MM.1S (cell line): ENCODE measurements at regions not wholly inside any gene's neighbourhood (a gene's known extent, or its start where the extent isn't known, plus 50 kb on each side); places are given as distances from the start of the nearest gene placed in this dataset.

Source experiments
- DNase-seq: peaks from one replicate; pipeline ENCODE4 v3.0.0-alpha.2; 2015
- H2AFZ ChIP-seq: fragments of 300-600 bp; sonication (generic); 2 replicates; pipeline ENCODE4 v1.6.0; 2016; ENCODE audit warnings: antibody characterized with exemption, low read length
- H3F3A ChIP-seq: fragments of 300-600 bp; sonication (generic); 2 replicates; pipeline ENCODE4 v1.6.1; 2016; ENCODE audit warnings: mild to moderate bottlenecking, antibody characterized with exemption, low read length, moderate library complexity, mixed read lengths; ENCODE audit not compliant: insufficient read depth
- H3K27ac ChIP-seq: fragments of 300-600 bp; sonication (generic); 2 replicates; pipeline ENCODE4 v1.5.1; 2016; ENCODE audit warnings: mild to moderate bottlenecking, low read length
- H3K27me3 ChIP-seq: fragments of 300-600 bp; sonication (generic); replicated peaks from 2 replicates; pipeline ENCODE4 v1.6.0; 2016; ENCODE audit warnings: low read length; ENCODE audit not compliant: insufficient read depth
- H3K36me3 ChIP-seq: fragments of 300-600 bp; sonication (generic); replicated peaks from 2 replicates; pipeline ENCODE4 v1.6.1; 2016; ENCODE audit warnings: mild to moderate bottlenecking, low read length, mixed read lengths; ENCODE audit not compliant: insufficient read depth
- H3K4me1 ChIP-seq: fragments of 300-600 bp; sonication (generic); 2 replicates; pipeline ENCODE4 v1.6.1; 2016; ENCODE audit warnings: low read length, mixed read lengths
- H3K4me2 ChIP-seq: fragments of 300-600 bp; sonication (generic); 2 replicates; pipeline ENCODE4 v1.6.0; 2016; ENCODE audit warnings: low read depth, low read length
- H3K4me3 ChIP-seq: fragments of 300-600 bp; sonication (generic); 2 replicates; pipeline ENCODE4 v1.5.1; 2016; ENCODE audit warnings: low read length, mixed read lengths
- H3K79me2 ChIP-seq: fragments of 300-600 bp; sonication (generic); 2 replicates; pipeline ENCODE4 v1.6.1; 2016; ENCODE audit warnings: mixed run types, low read length, mixed read lengths
- H3K9ac ChIP-seq: fragments of 300-600 bp; sonication (generic); 2 replicates; pipeline ENCODE4 v1.6.1; 2016; ENCODE audit warnings: low read length, mixed read lengths
- H3K9me2 ChIP-seq: fragments of 300-600 bp; sonication (generic); replicated peaks from 2 replicates; pipeline ENCODE4 v1.6.1; 2016; ENCODE audit warnings: mild to moderate bottlenecking, low read length, mixed read lengths; ENCODE audit not compliant: insufficient read depth
- H3K9me3 ChIP-seq: fragments of 300-600 bp; sonication (generic); replicated peaks from 2 replicates; pipeline ENCODE4 v1.6.1; 2016; ENCODE audit warnings: mild to moderate bottlenecking, low read length, mixed read lengths; ENCODE audit not compliant: insufficient read depth
- H4K20me1 ChIP-seq: fragments of 300-600 bp; sonication (generic); 2 replicates; pipeline ENCODE4 v1.6.1; 2016; ENCODE audit warnings: mild to moderate bottlenecking, low read length, moderate library complexity, mixed read lengths; ENCODE audit not compliant: insufficient read depth
- CTCF ChIP-seq: fragments of 300-600 bp; sonication (generic); IDR thresholded peaks from 2 replicates; pipeline ENCODE4 v1.5.1; 2016; ENCODE audit warnings: antibody characterized with exemption, low read length, mixed read lengths
- EZH2 ChIP-seq: fragments of 300-600 bp; sonication (generic); optimal IDR thresholded peaks from 2 replicates; pipeline ENCODE3; 2017; ENCODE audit warnings: low read depth, mild to moderate bottlenecking, antibody characterized with exemption, low read length, mixed read lengths
- EZH2phosphoT487 ChIP-seq: fragments of 300-600 bp; sonication (generic); IDR thresholded peaks from 2 replicates; pipeline ENCODE4 v1.6.1; 2018; ENCODE audit warnings: antibody characterized with exemption, low read length

- H3K9me2 ChIP-seq: no peaks in the 10 kb centered on the region
- no peaks in the 10 kb centered on the region for H3F3A ChIP-seq
- no peak overlapping the region for H3K4me3 ChIP-seq
- no peak for DNase-seq
- no peak overlapping the region for H3K27ac ChIP-seq
- TF ChIP-seq CTCF: no peak
- TF ChIP-seq EZH2phosphoT487: no peak
- TF ChIP-seq EZH2: no peak
- no peak overlapping the region for H2AFZ ChIP-seq
- H4K20me1 ChIP-seq: no peaks in the 10 kb centered on the region
- no peaks in the 10 kb centered on the region for H3K4me1 ChIP-seq
- H3K4me2 ChIP-seq: no peak overlapping the region
- H3K36me3 ChIP-seq: no peaks in the 10 kb centered on the region
- H3K9ac ChIP-seq: no peak overlapping the region
- H3K9me3 ChIP-seq: no peaks in the 10 kb centered on the region
- no peaks in the 10 kb centered on the region for H3K27me3 ChIP-seq
- H3K79me2 ChIP-seq: no peaks in the 10 kb centered on the region
Measured at GRCh38 chr15:49751191-49751590, 130.3 kb downstream of the DTWD1 start.

DNA sequence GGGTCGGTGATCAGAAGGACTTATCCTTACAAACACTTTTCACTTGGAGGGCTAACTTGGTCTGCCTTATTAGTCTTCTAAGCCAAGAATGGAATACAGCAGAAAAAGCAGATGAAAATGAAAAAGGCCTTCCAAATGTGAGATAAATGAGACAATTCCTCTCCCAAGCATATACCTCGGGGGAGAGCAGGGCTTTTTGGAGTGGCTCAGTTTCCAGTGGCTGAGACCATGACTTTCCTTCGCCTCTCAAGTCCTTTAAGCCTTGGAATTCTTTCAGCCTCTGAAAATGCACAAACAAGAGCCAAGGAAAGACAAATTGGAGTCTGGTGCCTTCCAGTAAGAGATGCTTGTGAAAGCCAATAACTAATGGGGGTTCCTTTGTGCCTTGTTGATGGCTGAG is 130.9 kb downstream of the DTWD1 start:
- Histone ChIP-seq H3K9ac (no peak overlapping the region), H3K4me1 (no peaks in the 10 kb centered on the region), H3K9me2 (no peaks in the 10 kb centered on the region), H3K36me3 (no peaks in the 10 kb centered on the region), H3K9me3 (no peaks in the 10 kb centered on the region), H3K27me3 (no peaks in the 10 kb centered on the region), H3K79me2 (no peaks in the 10 kb centered on the region), H2AFZ (no peak overlapping the region), H4K20me1 (no peaks in the 10 kb centered on the region), H3K27ac (no peak overlapping the region), H3K4me2 (no peak overlapping the region), H3F3A (no peaks in the 10 kb centered on the region), H3K4me3 (no peak overlapping the region)
- DNase-seq: no peak
- TF ChIP-seq EZH2phosphoT487 (no peak), CTCF (no peak), EZH2 (no peak)

GRCh38 chr15:49752517-49752916 is 131.7 kb downstream of the DTWD1 start:
- Histone ChIP-seq H3F3A (no peaks in the 10 kb centered on the region), H3K4me2 (no peak overlapping the region), H3K27ac (no peak overlapping the region), H3K36me3 (no peaks in the 10 kb centered on the region), H3K27me3 (no peaks in the 10 kb centered on the region), H2AFZ (no peak overlapping the region), H3K9me3 (no peaks in the 10 kb centered on the region), H3K79me2 (no peaks in the 10 kb centered on the region), H3K9me2 (no peaks in the 10 kb centered on the region), H3K4me3 (no peak overlapping the region), H3K9ac (no peak overlapping the region), H4K20me1 (no peaks in the 10 kb centered on the region), H3K4me1 (no peaks in the 10 kb centered on the region)
- TF ChIP-seq CTCF (no peak), EZH2 (no peak), EZH2phosphoT487 (no peak)
- no peak for DNase-seq
